GM23338 (cell line): ENCODE measurements at regions not wholly inside any gene's neighbourhood (a gene's known extent, or its start where the extent isn't known, plus 50 kb on each side); places are given as distances from the start of the nearest gene placed in this dataset.

Experiments
- ATAC-seq: fragments of 200-7000 bp; cut with Tn5 transposase; 3 replicates; pipeline ENCODE4 v1.9.1; 2020
- DNase-seq: peaks from one replicate; pipeline ENCODE4 v3.0.0-alpha.2; 2015; ENCODE audit warnings: low spot score
- H2AFZ ChIP-seq: fragments of 200-600 bp; sonication (generic); 2 replicates; pipeline ENCODE4 v1.8.0; 2016; ENCODE audit warnings: antibody characterized with exemption, mild to moderate bottlenecking, moderate library complexity
- H3F3A ChIP-seq: fragments of 200-600 bp; sonication (generic); replicated peaks from 2 replicates; pipeline ENCODE4 v1.8.0; 2017; ENCODE audit warnings: antibody characterized with exemption, mixed run types, low read depth
- H3K27ac ChIP-seq: fragments of 200-600 bp; sonication (generic); 2 replicates; pipeline ENCODE4 v1.6.1; 2016; ENCODE audit warnings: low read depth
- H3K27me3 ChIP-seq: fragments of 200-600 bp; sonication (generic); 2 replicates; pipeline ENCODE4 v1.8.0; 2016; ENCODE audit warnings: mild to moderate bottlenecking, mixed run types, moderate library complexity; ENCODE audit not compliant: insufficient read depth
- H3K36me3 ChIP-seq: fragments of 200-600 bp; sonication (generic); 2 replicates; pipeline ENCODE4 v1.8.0; 2016; ENCODE audit warnings: mild to moderate bottlenecking; ENCODE audit not compliant: insufficient read depth
- H3K4me1 ChIP-seq: fragments of 200-600 bp; sonication (generic); 2 replicates; pipeline ENCODE4 v1.8.0; 2016; ENCODE audit warnings: mild to moderate bottlenecking, moderate library complexity; ENCODE audit not compliant: insufficient read depth
- H3K4me2 ChIP-seq: fragments of 200-600 bp; sonication (generic); 2 replicates; pipeline ENCODE4 v1.7.1; 2017; ENCODE audit warnings: mixed run types
- H3K4me3 ChIP-seq: fragments of 200-600 bp; sonication (generic); 2 replicates; pipeline ENCODE4 v1.6.1; 2016; ENCODE audit warnings: mixed run types
- H3K79me2 ChIP-seq: fragments of 200-600 bp; sonication (generic); replicated peaks from 2 replicates; pipeline ENCODE4 v1.8.0; 2017; ENCODE audit warnings: mild to moderate bottlenecking; ENCODE audit not compliant: insufficient read depth
- H3K9me2 ChIP-seq: fragments of 200-600 bp; sonication (generic); 2 replicates; pipeline ENCODE4 v1.8.0; 2017; ENCODE audit not compliant: insufficient read depth
- H4K20me1 ChIP-seq: fragments of 200-600 bp; sonication (generic); replicated peaks from 2 replicates; pipeline ENCODE4 v1.8.0; 2017; ENCODE audit warnings: mild to moderate bottlenecking; ENCODE audit not compliant: insufficient read depth
- H3K27ac Mint-ChIP-seq: 2 replicates; pipeline ENCODE4 v1.8.0; 2020; ENCODE audit warnings: inconsistent platforms, mild to moderate bottlenecking, moderate library complexity, mixed read lengths
- H3K27me3 Mint-ChIP-seq: 3 replicates; pipeline ENCODE4 v1.8.0; 2022; ENCODE audit warnings: low read depth, mild to moderate bottlenecking, moderate library complexity, mixed read lengths, inconsistent platforms; ENCODE audit not compliant: insufficient read depth, poor library complexity
- H3K36me3 Mint-ChIP-seq: 3 replicates; pipeline ENCODE4 v1.8.0; 2021; ENCODE audit warnings: low read depth, mild to moderate bottlenecking, inconsistent platforms, moderate library complexity, mixed read lengths
- H3K4me1 Mint-ChIP-seq: 3 replicates; pipeline ENCODE4 v1.8.0; 2020; ENCODE audit warnings: mild to moderate bottlenecking, inconsistent platforms, mixed read lengths
- H3K4me3 Mint-ChIP-seq: 3 replicates; pipeline ENCODE4 v1.8.0; 2021; ENCODE audit warnings: moderate library complexity, mild to moderate bottlenecking, inconsistent platforms, mixed read lengths
- H3K9me3 Mint-ChIP-seq: 3 replicates; pipeline ENCODE4 v1.8.0; 2020; ENCODE audit warnings: moderate library complexity, mild to moderate bottlenecking, inconsistent platforms, mixed read lengths
- CTCF ChIP-seq, 2 experiments: fragments of 200-600 bp in 1 of 2; sonication (generic) in 1 of 2; conservative IDR thresholded peaks; 2 replicates each; pipeline versions ENCODE4 v1.5.1 to v1.6.1; 2016 to 2017; ENCODE audit warnings: antibody characterized with exemption in 2 of 2, low read depth in 2 of 2, mild to moderate bottlenecking in 2 of 2, moderate library complexity in 1 of 2
- EZH2phosphoT487 ChIP-seq: fragments of 200-600 bp; sonication (generic); IDR thresholded peaks from one replicate; pipeline ENCODE4 v1.8.1; 2018; ENCODE audit warnings: antibody characterized with exemption; ENCODE audit not compliant: unreplicated experiment
- NANOG ChIP-seq: IDR thresholded peaks from 2 replicates; pipeline ENCODE4 v1.6.1; 2016; ENCODE audit warnings: antibody characterized with exemption, borderline replicate concordance
- POLR2AphosphoS5 ChIP-seq: IDR thresholded peaks from 2 replicates; pipeline ENCODE4 v1.6.1; 2016; ENCODE audit warnings: antibody characterized with exemption, low read depth
- STAT1 ChIP-seq: IDR thresholded peaks from one replicate; pipeline ENCODE4 v1.6.1; 2016; ENCODE audit warnings: antibody characterized with exemption; ENCODE audit not compliant: unreplicated experiment
- ZNF114 ChIP-seq: fragments of 250-450 bp; sonication (Bioruptor Pico); IDR thresholded peaks from 2 replicates; pipeline ENCODE4 v1.5.0; 2020; ENCODE audit warnings: mild to moderate bottlenecking, moderate library complexity
- ZNF331 ChIP-seq: fragments of 250-450 bp; sonication (Bioruptor Pico); IDR thresholded peaks from 2 replicates; pipeline ENCODE4 v1.5.0; 2020; ENCODE audit warnings: low read depth, mild to moderate bottlenecking, moderate library complexity
- TF ChIP-seq, protein P1 (sequence below): fragments of 250-450 bp; sonication (Bioruptor Pico); IDR thresholded peaks from 2 replicates; pipeline ENCODE4 v1.5.0; 2020; ENCODE audit warnings: mild to moderate bottlenecking, moderate library complexity

- Mint-ChIP-seq H3K4me1 (peaks cover 5% of the 10 kb centered on the region; the same call in 2 of the 3 replicates), H3K27me3 (peaks cover 2% of the 10 kb centered on the region), H3K27ac (no peak overlapping the region), H3K4me3 (no peak overlapping the region), H3K9me3 (no peaks in the 10 kb centered on the region; the same call in 2 of the 3 replicates), H3K36me3 (no peaks in the 10 kb centered on the region)
- H3K27me3 ChIP-seq = no peaks in the 10 kb centered on the region
- H3K4me2 ChIP-seq = no peak overlapping the region
- no peaks in the 10 kb centered on the region for H3K9me2 ChIP-seq
- no peaks in the 10 kb centered on the region for H4K20me1 ChIP-seq
- no peak for DNase-seq
- H3K79me2 ChIP-seq = no peaks in the 10 kb centered on the region
- H2AFZ ChIP-seq = no peak overlapping the region
- no peaks in the 10 kb centered on the region for H3K4me1 ChIP-seq
- H3K36me3 ChIP-seq = no peaks in the 10 kb centered on the region
- ATAC-seq = no peak
- TF ChIP-seq STAT1 (no peak), EZH2phosphoT487 (no peak), ZNF331 (no peak), ZNF114 (no peak), CTCF (conservative IDR thresholded peaks at IDR 0.05; ENCODE audit: low read depth in 2 of 2) (no peak), POLR2AphosphoS5 (no peak), NANOG (no peak)
- TF ChIP-seq, protein P1, sequence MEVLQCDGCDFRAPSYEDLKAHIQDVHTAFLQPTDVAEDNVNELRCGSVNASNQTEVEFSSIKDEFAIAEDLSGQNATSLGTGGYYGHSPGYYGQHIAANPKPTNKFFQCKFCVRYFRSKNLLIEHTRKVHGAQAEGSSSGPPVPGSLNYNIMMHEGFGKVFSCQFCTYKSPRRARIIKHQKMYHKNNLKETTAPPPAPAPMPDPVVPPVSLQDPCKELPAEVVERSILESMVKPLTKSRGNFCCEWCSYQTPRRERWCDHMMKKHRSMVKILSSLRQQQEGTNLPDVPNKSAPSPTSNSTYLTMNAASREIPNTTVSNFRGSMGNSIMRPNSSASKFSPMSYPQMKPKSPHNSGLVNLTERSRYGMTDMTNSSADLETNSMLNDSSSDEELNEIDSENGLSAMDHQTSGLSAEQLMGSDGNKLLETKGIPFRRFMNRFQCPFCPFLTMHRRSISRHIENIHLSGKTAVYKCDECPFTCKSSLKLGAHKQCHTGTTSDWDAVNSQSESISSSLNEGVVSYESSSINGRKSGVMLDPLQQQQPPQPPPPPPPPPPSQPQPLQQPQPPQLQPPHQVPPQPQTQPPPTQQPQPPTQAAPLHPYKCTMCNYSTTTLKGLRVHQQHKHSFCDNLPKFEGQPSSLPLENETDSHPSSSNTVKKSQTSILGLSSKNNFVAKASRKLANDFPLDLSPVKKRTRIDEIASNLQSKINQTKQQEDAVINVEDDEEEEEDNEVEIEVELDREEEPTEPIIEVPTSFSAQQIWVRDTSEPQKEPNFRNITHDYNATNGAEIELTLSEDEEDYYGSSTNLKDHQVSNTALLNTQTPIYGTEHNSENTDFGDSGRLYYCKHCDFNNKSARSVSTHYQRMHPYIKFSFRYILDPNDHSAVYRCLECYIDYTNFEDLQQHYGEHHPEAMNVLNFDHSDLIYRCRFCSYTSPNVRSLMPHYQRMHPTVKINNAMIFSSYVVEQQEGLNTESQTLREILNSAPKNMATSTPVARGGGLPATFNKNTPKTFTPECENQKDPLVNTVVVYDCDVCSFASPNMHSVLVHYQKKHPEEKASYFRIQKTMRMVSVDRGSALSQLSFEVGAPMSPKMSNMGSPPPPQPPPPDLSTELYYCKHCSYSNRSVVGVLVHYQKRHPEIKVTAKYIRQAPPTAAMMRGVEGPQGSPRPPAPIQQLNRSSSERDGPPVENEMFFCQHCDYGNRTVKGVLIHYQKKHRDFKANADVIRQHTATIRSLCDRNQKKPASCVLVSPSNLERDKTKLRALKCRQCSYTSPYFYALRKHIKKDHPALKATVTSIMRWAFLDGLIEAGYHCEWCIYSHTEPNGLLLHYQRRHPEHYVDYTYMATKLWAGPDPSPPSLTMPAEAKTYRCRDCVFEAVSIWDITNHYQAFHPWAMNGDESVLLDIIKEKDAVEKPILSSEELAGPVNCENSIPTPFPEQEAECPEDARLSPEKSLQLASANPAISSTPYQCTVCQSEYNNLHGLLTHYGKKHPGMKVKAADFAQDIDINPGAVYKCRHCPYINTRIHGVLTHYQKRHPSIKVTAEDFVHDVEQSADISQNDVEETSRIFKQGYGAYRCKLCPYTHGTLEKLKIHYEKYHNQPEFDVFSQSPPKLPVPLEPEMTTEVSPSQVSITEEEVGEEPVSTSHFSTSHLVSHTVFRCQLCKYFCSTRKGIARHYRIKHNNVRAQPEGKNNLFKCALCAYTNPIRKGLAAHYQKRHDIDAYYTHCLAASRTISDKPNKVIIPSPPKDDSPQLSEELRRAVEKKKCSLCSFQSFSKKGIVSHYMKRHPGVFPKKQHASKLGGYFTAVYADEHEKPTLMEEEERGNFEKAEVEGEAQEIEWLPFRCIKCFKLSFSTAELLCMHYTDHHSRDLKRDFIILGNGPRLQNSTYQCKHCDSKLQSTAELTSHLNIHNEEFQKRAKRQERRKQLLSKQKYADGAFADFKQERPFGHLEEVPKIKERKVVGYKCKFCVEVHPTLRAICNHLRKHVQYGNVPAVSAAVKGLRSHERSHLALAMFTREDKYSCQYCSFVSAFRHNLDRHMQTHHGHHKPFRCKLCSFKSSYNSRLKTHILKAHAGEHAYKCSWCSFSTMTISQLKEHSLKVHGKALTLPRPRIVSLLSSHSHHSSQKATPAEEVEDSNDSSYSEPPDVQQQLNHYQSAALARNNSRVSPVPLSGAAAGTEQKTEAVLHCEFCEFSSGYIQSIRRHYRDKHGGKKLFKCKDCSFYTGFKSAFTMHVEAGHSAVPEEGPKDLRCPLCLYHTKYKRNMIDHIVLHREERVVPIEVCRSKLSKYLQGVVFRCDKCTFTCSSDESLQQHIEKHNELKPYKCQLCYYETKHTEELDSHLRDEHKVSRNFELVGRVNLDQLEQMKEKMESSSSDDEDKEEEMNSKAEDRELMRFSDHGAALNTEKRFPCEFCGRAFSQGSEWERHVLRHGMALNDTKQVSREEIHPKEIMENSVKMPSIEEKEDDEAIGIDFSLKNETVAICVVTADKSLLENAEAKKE (CRISPR knock-in tag) = no peak
- H3K27ac ChIP-seq = no peak overlapping the region
- no peaks in the 10 kb centered on the region for H3F3A ChIP-seq
- no peak overlapping the region for H3K4me3 ChIP-seq
These were observed 361.8 kb upstream of the ROPN1 start for GRCh38 chr3:124353691-124354090.
